ENCODE measurements at regions not wholly inside any gene's neighbourhood (a gene's known extent, or its start where the extent isn't known, plus 50 kb on each side); places are given as distances from the start of the nearest gene placed in this dataset.

- peak; percentile 53 for DNase-seq (ENCODE audit: low read depth, low spot score)
Observed at GRCh38 chr12:115433014-115433634, 749.1 kb upstream of the TBX3 start.

GRCh38 chr12:115430636-115431035 is 746.7 kb upstream of the TBX3 start:
- no peak for DNase-seq (ENCODE audit: low read depth, low spot score)

- no peak for DNase-seq (ENCODE audit: low read depth, low spot score)
Observed at GRCh38 chr12:115426732-115427131, 742.8 kb upstream of the TBX3 start.

GRCh38 chr12:115424003-115424402 is 740.0 kb upstream of the TBX3 start:
- no peak for DNase-seq (ENCODE audit: low read depth, low spot score)

GRCh38 chr12:115423546-115423987 is 739.6 kb upstream of the TBX3 start:
- no peak for DNase-seq (ENCODE audit: low read depth, low spot score)

GRCh38 chr12:115422845-115423545 is 739.0 kb upstream of the TBX3 start:
- DNase-seq (ENCODE audit: low read depth, low spot score): no peak

- DNase-seq (ENCODE audit: low read depth, low spot score): no peak
Observed at GRCh38 chr12:115421796-115422709, 738.1 kb upstream of the TBX3 start.

- no peak for DNase-seq (ENCODE audit: low read depth, low spot score)
Observed at GRCh38 chr12:115421350-115421749, 737.4 kb upstream of the TBX3 start.

- no peak for DNase-seq (ENCODE audit: low read depth, low spot score)
Observed at GRCh38 chr12:115419145-115419646, 735.2 kb upstream of the TBX3 start.

GRCh38 chr12:115417610-115418009 is 733.6 kb upstream of the TBX3 start:
- no peak for DNase-seq (ENCODE audit: low read depth, low spot score)

GRCh38 chr12:115416869-115417268 is 732.9 kb upstream of the TBX3 start:
- DNase-seq (ENCODE audit: low read depth, low spot score): no peak

GRCh38 chr12:115413626-115414025 is 729.7 kb upstream of the TBX3 start:
- DNase-seq (ENCODE audit: low read depth, low spot score): peak; percentile 57

- no peak for DNase-seq (ENCODE audit: low read depth, low spot score)
Observed at GRCh38 chr12:115412831-115413230, 728.9 kb upstream of the TBX3 start.

- DNase-seq (ENCODE audit: low read depth, low spot score): no peak
Observed at GRCh38 chr12:115411121-115411520, 727.1 kb upstream of the TBX3 start.

GRCh38 chr12:115408642-115409041 is 724.7 kb upstream of the TBX3 start:
- no peak for DNase-seq (ENCODE audit: low read depth, low spot score)

GRCh38 chr12:115407723-115408122 is 723.7 kb upstream of the TBX3 start:
- DNase-seq (ENCODE audit: low read depth, low spot score): no peak

GRCh38 chr12:115407036-115407435 is 723.1 kb upstream of the TBX3 start:
- DNase-seq (ENCODE audit: low read depth, low spot score): no peak

GRCh38 chr12:115405471-115405860 is 721.5 kb upstream of the TBX3 start:
- DNase-seq (ENCODE audit: low read depth, low spot score): no peak

GRCh38 chr12:115404761-115405470 is 720.9 kb upstream of the TBX3 start:
- DNase-seq (ENCODE audit: low read depth, low spot score): no peak

GRCh38 chr12:115403689-115404088 is 719.7 kb upstream of the TBX3 start:
- DNase-seq (ENCODE audit: low read depth, low spot score): no peak

- no peak for DNase-seq (ENCODE audit: low read depth, low spot score)
Observed at GRCh38 chr12:115403253-115403652, 719.3 kb upstream of the TBX3 start.
